Large intestine (tissue), 3 donors: ENCODE measurements at regions not wholly inside any gene's neighbourhood (a gene's known extent, or its start where the extent isn't known, plus 50 kb on each side); places are given as distances from the start of the nearest gene placed in this dataset.

Experiments
- DNase-seq, 2 donors: peaks; one replicate each; pipeline versions ENCODE4 v3.0.0 to v3.0.0-alpha.2; 2013
- H3K27ac ChIP-seq: one replicate; pipeline ENCODE4 v1.5.1; 2013; ENCODE audit warnings: low read length
- H3K27me3 ChIP-seq: 2 replicates; pipeline ENCODE4 v1.6.1; 2013; ENCODE audit warnings: low read length; ENCODE audit not compliant: control insufficient read depth, insufficient read depth
- H3K36me3 ChIP-seq: 2 replicates; pipeline ENCODE4 v1.6.1; 2013; ENCODE audit warnings: low read length; ENCODE audit not compliant: control insufficient read depth, insufficient read depth
- H3K4me1 ChIP-seq: one replicate; pipeline ENCODE4 v1.6.1; 2013; ENCODE audit warnings: low read length; ENCODE audit not compliant: control insufficient read depth, insufficient read depth
- H3K4me3 ChIP-seq: one replicate; pipeline ENCODE4 v1.5.1; 2013; ENCODE audit warnings: low read length
- H3K9me3 ChIP-seq: one replicate; pipeline ENCODE4 v1.6.1; 2013; ENCODE audit warnings: mild to moderate bottlenecking, low read depth, low read length, moderate library complexity; ENCODE audit not compliant: control insufficient read depth
- WGBS: methylation state at CpG from one replicate; pipeline ENCODE4 v1.1.5; 2013; ENCODE audit warnings: low lambda C conversion rate; ENCODE audit not compliant: insufficient coverage; 5-methylcytosine and 5-hydroxymethylcytosine counted together

- H3K9me3 ChIP-seq, result no peaks in the 10 kb centered on the region
- H3K27ac ChIP-seq, result no peak overlapping the region
- H3K36me3 ChIP-seq, result no peaks in the 10 kb centered on the region
- no peaks in the 10 kb centered on the region for H3K4me1 ChIP-seq
- no peak overlapping the region for H3K4me3 ChIP-seq
- no peak for DNase-seq
- no peaks in the 10 kb centered on the region for H3K27me3 ChIP-seq
These were observed 452.8 kb upstream of the MPDZ start for GRCh38 chr9:13732290-13732689.

GRCh38 chr9:13731637-13732036, 452.1 kb upstream of the MPDZ start:
- Histone ChIP-seq H3K4me1 (no peaks in the 10 kb centered on the region), H3K36me3 (no peaks in the 10 kb centered on the region)
- WGBS, result no CpG with 5 or more reads among the region's 2 CpGs

GRCh38 chr9:13729955-13730354, 450.5 kb upstream of the MPDZ start:
- WGBS, result no CpG with 5 or more reads among the region's 2 CpGs
- DNase-seq, result no peak
- H3K27ac ChIP-seq, result no peak overlapping the region
- H3K9me3 ChIP-seq, result no peaks in the 10 kb centered on the region
- no peaks in the 10 kb centered on the region for H3K36me3 ChIP-seq
- no peaks in the 10 kb centered on the region for H3K4me1 ChIP-seq
- H3K4me3 ChIP-seq, result no peak overlapping the region
- H3K27me3 ChIP-seq, result no peaks in the 10 kb centered on the region

More at GRCh38 chr9:13731637-13732036, 452.1 kb upstream of the MPDZ start:
- Histone ChIP-seq H3K4me3 (no peak overlapping the region), H3K9me3 (no peaks in the 10 kb centered on the region), H3K27ac (no peak overlapping the region), H3K27me3 (no peaks in the 10 kb centered on the region)
- DNase-seq, result no peak

- Histone ChIP-seq H3K27me3 (no peaks in the 10 kb centered on the region), H3K36me3 (no peaks in the 10 kb centered on the region), H3K27ac (no peak overlapping the region), H3K4me3 (no peak overlapping the region), H3K9me3 (no peaks in the 10 kb centered on the region), H3K4me1 (no peaks in the 10 kb centered on the region)
- no CpG with 5 or more reads among the region's 7 CpGs for WGBS
- DNase-seq, result no peak
These were observed 449.7 kb upstream of the MPDZ start for GRCh38 chr9:13728917-13729811.

- Histone ChIP-seq H3K36me3 (no peaks in the 10 kb centered on the region), H3K27ac (no peak overlapping the region), H3K4me1 (no peaks in the 10 kb centered on the region), H3K4me3 (no peak overlapping the region), H3K27me3 (no peaks in the 10 kb centered on the region), H3K9me3 (no peaks in the 10 kb centered on the region)
- no peak for DNase-seq
- no CpG with 5 or more reads among the region's 2 CpGs for WGBS
These were observed 448.6 kb upstream of the MPDZ start for GRCh38 chr9:13728131-13728530.

GRCh38 chr9:13726746-13727145, 447.3 kb upstream of the MPDZ start:
- Histone ChIP-seq H3K36me3 (no peaks in the 10 kb centered on the region), H3K27ac (no peak overlapping the region), H3K4me3 (no peak overlapping the region), H3K27me3 (no peaks in the 10 kb centered on the region), H3K9me3 (no peaks in the 10 kb centered on the region), H3K4me1 (no peaks in the 10 kb centered on the region)
- DNase-seq, result no peak
- WGBS, result 48% methylated on average over 2 of the region's 2 CpGs

- no CpG with 5 or more reads among the region's 2 CpGs for WGBS
- Histone ChIP-seq H3K4me3 (no peak overlapping the region), H3K27ac (no peak overlapping the region), H3K27me3 (no peaks in the 10 kb centered on the region), H3K4me1 (no peaks in the 10 kb centered on the region), H3K9me3 (no peaks in the 10 kb centered on the region), H3K36me3 (no peaks in the 10 kb centered on the region)
- DNase-seq, result no peak
These were observed 446.0 kb upstream of the MPDZ start for GRCh38 chr9:13725516-13725915.

- H3K27ac ChIP-seq, result no peak overlapping the region
- no peaks in the 10 kb centered on the region for H3K36me3 ChIP-seq
- no peak for DNase-seq
- H3K4me1 ChIP-seq, result no peaks in the 10 kb centered on the region
- no peak overlapping the region for H3K4me3 ChIP-seq
- no peaks in the 10 kb centered on the region for H3K9me3 ChIP-seq
- H3K27me3 ChIP-seq, result no peaks in the 10 kb centered on the region
- no CpG with 5 or more reads among the region's 1 CpG for WGBS
These were observed 442.2 kb upstream of the MPDZ start for GRCh38 chr9:13721481-13722235.

- Histone ChIP-seq H3K27ac (no peak overlapping the region), H3K9me3 (no peaks in the 10 kb centered on the region), H3K36me3 (no peaks in the 10 kb centered on the region), H3K27me3 (no peaks in the 10 kb centered on the region), H3K4me3 (no peak overlapping the region), H3K4me1 (no peaks in the 10 kb centered on the region)
- DNase-seq, result no peak
- 70% methylated on average over 2 of the region's 6 CpGs for WGBS
These were observed 440.6 kb upstream of the MPDZ start for GRCh38 chr9:13719981-13720676.

- H3K9me3 ChIP-seq, result no peaks in the 10 kb centered on the region
- no peak for DNase-seq
- no peaks in the 10 kb centered on the region for H3K36me3 ChIP-seq
- H3K27me3 ChIP-seq, result no peaks in the 10 kb centered on the region
- H3K27ac ChIP-seq, result no peak overlapping the region
- no peak overlapping the region for H3K4me3 ChIP-seq
- no CpG with 5 or more reads among the region's 1 CpG for WGBS
- H3K4me1 ChIP-seq, result no peaks in the 10 kb centered on the region
These were observed 440.0 kb upstream of the MPDZ start for GRCh38 chr9:13719446-13719845.
